ENCODE measurements at regions not wholly inside any gene's neighbourhood (a gene's known extent, or its start where the extent isn't known, plus 50 kb on each side); places are given as distances from the start of the nearest gene placed in this dataset.

DNA sequence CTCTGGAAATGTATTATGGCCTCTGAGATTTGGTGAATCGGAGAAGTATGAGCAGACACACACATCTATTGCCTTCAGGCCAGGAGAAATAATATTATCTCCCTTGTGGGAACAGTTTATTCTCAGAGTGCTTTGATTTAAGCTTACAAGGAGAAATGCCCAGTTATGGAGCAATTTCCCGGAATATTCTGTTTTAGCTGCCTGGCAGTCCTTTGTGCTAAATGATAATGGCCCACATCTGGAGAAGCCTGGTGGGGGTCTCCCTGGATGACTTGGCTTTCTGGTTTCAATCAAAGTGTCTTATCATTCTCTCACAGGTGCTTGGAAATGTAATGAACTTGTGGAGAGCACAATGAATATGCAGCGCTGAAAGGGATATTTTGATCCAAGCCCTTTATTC lies 389.6 kb upstream of the USP24 start:
- Histone ChIP-seq H2AK5ac (ENCODE audit: low read depth, low read length) (no peak overlapping the region), H2BK15ac (ENCODE audit: low read length) (no peak overlapping the region), H3K18ac (ENCODE audit: extremely low read depth, low read length) (no peak overlapping the region), H4K8ac (ENCODE audit: extremely low read depth, insufficient read depth, low read length) (no peak overlapping the region), H3K14ac (ENCODE audit: insufficient read length) (no peak overlapping the region), H3K9me3 (ENCODE audit: insufficient read depth in 2 of 2, low read depth in 1 of 2, low read length in 1 of 2) (peaks cover 14 to 18% of the 10 kb centered on the region in 2 experiments; a peak in 3 of 4 replicates), H4K20me1 (replicated peaks in 1 of 2; ENCODE audit: control insufficient read depth in 1 of 2, insufficient read depth in 2 of 2, low read length in 2 of 2) (no peaks in the 10 kb centered on the region), H3K4me3 (ENCODE audit: extremely low read depth in 1 of 4, insufficient read depth in 2 of 4, low read depth in 3 of 4, low read length in 4 of 4) (no peak overlapping the region), H3K27ac (ENCODE audit: low read depth, low read length) (no peak overlapping the region), H2AFZ (ENCODE audit: low read length) (no peak overlapping the region), H2BK120ac (replicated peaks; ENCODE audit: low read depth, low read length) (no peak overlapping the region), H3K79me2 (ENCODE audit: control insufficient read depth in 1 of 2, insufficient read depth in 2 of 2, low read length in 2 of 2) (no peaks in the 10 kb centered on the region), H3K36me3 (ENCODE audit: control insufficient read depth in 2 of 4, insufficient read depth in 4 of 4, low read length in 3 of 4) (no peaks in the 10 kb centered on the region), H3K4me1 (replicated peaks in 1 of 4; ENCODE audit: control insufficient read depth in 3 of 4, insufficient read depth in 4 of 4, low read length in 3 of 4) (no peaks in the 10 kb centered on the region), H3K79me1 (ENCODE audit: low read depth, low read length) (no peaks in the 10 kb centered on the region), H3K4ac (replicated peaks; ENCODE audit: insufficient read length, low read depth, low read length) (no peak overlapping the region), H3K23ac (ENCODE audit: insufficient read length) (no peak overlapping the region), H4K5ac (ENCODE audit: insufficient read length, low read depth, low read length) (no peak overlapping the region), H3K56ac (replicated peaks; ENCODE audit: insufficient read length, low read depth, low read length) (no peak overlapping the region), H2BK5ac (ENCODE audit: low read depth, low read length) (no peak overlapping the region), H3K4me2 (ENCODE audit: insufficient read depth in 1 of 2, low read depth in 2 of 2, low read length in 2 of 2) (no peak overlapping the region), H4K91ac (replicated peaks; ENCODE audit: insufficient read length, low read length) (no peak overlapping the region), H3K23me2 (ENCODE audit: low read depth, low read length) (no peaks in the 10 kb centered on the region), H2BK12ac (ENCODE audit: low read depth, low read length) (no peak overlapping the region), H3K27me3 (replicated peaks in 1 of 4; ENCODE audit: control insufficient read depth in 3 of 4, extremely low read depth in 1 of 4, insufficient read depth in 3 of 4, low read length in 3 of 4) (peaks cover 0 to 1% (median 0%) of the 10 kb centered on the region in 4 experiments; a peak in 1 of 7 replicates), H2BK20ac (ENCODE audit: low read length) (no peak overlapping the region), H3K9ac (replicated peaks in 1 of 4; ENCODE audit: extremely low read depth in 1 of 4, low read depth in 3 of 4, low read length in 3 of 4) (no peak overlapping the region)
- TF ChIP-seq CBX5 (IDR thresholded peaks at IDR 0.05; ENCODE audit: low read depth, low read length) = no peak
- TF ChIP-seq ZNF274 (IDR thresholded peaks at IDR 0.05; ENCODE audit: borderline replicate concordance, extremely low read depth, low read length) = no peak
- TF ChIP-seq SRF (IDR thresholded peaks at IDR 0.05; ENCODE audit: low read depth, low read length) = no peak
- TF ChIP-seq ASH2L (IDR thresholded peaks at IDR 0.05; ENCODE audit: low read length) = no peak
- no peak for TF ChIP-seq CHD2 (IDR thresholded peaks at IDR 0.05; ENCODE audit: low read length)
- no peak for TF ChIP-seq SP1 (IDR thresholded peaks at IDR 0.05; ENCODE audit: low read depth, low read length)
- TF ChIP-seq KDM1A (IDR thresholded peaks at IDR 0.05; ENCODE audit: borderline replicate concordance, low read length) = no peak
- no peak for TF ChIP-seq HDAC6 (IDR thresholded peaks at IDR 0.05; ENCODE audit: low read depth, low read length)
- TF ChIP-seq CTCF (IDR thresholded peaks at IDR 0.05; ENCODE audit: control extremely low read depth in 1 of 3, insufficient read depth in 1 of 3, low read depth in 1 of 3, low read length in 3 of 3) = no peak
- TF ChIP-seq SAP30 (IDR thresholded peaks at IDR 0.05; ENCODE audit: insufficient read depth, insufficient replicate concordance, low read length) = no peak
- TF ChIP-seq SP2 (IDR thresholded peaks at IDR 0.05; ENCODE audit: low read length) = no peak
- TF ChIP-seq SIRT6 (IDR thresholded peaks at IDR 0.05; ENCODE audit: low read length) = no peak
- TF ChIP-seq JUN (IDR thresholded peaks at IDR 0.05; ENCODE audit: low read depth, low read length) = no peak
- no peak for TF ChIP-seq POU5F1 (IDR thresholded peaks at IDR 0.05; ENCODE audit: low read depth, low read length)
- ChIA-PET CTCF (ENCODE audit: partially characterized antibody) (interaction anchor here (0.7 to 0.8 kb wide), 3 partner anchors 9 to 976 kb away, joined by 3 read pairs; no protein-coding TSS in a partner anchor), POLR2A (ENCODE audit: partially characterized antibody) (no interaction called here)
- FAIRE-seq (no peak), DNase-seq (ENCODE audit: low read depth in 1 of 2, low spot score in 2 of 2) (no peak)
- 87% methylated on average over 3 of the region's 3 CpGs; no CpG with 5 or more reads in 1 of the 2 experiments for WGBS, 2 experiments (ENCODE audit: extremely low coverage in 1 of 2, insufficient coverage in 1 of 2, insufficient read length in 1 of 2, insufficient replicate concordance in 2 of 2, low coverage in 1 of 2, low lambda C conversion rate in 2 of 2, missing lambda C conversion rate in 1 of 2)
